WTC11 (cell line): ENCODE measurements at regions not wholly inside any gene's neighbourhood (a gene's known extent, or its start where the extent isn't known, plus 50 kb on each side); places are given as distances from the start of the nearest gene placed in this dataset.

Source experiments
- ATAC-seq: fragments of 200-7000 bp; cut with Tn5 transposase; 2 replicates; pipeline ENCODE4 v1.10.0; 2021; ENCODE audit warnings: mild to moderate bottlenecking, moderate library complexity
- CTCF ChIA-PET: fragments of 300-600 bp; sonication (Branson Sonifier 250); formaldehyde crosslinking; loops from one replicate; lab custom pipeline; 2021; ENCODE audit warnings: antibody characterized with exemption; lab: Charles Lee
- POLR2A ChIA-PET: fragments of 350-600 bp; sonication (Branson Sonifier 250); formaldehyde crosslinking; loops from one replicate; lab custom pipeline; 2021; ENCODE audit warnings: antibody characterized with exemption; lab: Charles Lee
- DNase-seq: peaks from one replicate; pipeline ENCODE4 v3.0.0; 2021; ENCODE audit warnings: low spot score
- H3K27ac Mint-ChIP-seq: 2 replicates; pipeline ENCODE4 v1.8.0; 2021; ENCODE audit warnings: mixed read lengths
- H3K27me3 Mint-ChIP-seq: 2 replicates; pipeline ENCODE4 v1.8.0; 2021; ENCODE audit warnings: low read depth, mild to moderate bottlenecking, moderate library complexity, mixed read lengths
- H3K36me3 Mint-ChIP-seq: 2 replicates; pipeline ENCODE4 v1.8.0; 2021; ENCODE audit warnings: mixed read lengths
- H3K4me1 Mint-ChIP-seq: 2 replicates; pipeline ENCODE4 v1.8.0; 2022; ENCODE audit warnings: mixed read lengths
- H3K4me3 Mint-ChIP-seq: 2 replicates; pipeline ENCODE4 v1.8.0; 2021; ENCODE audit warnings: mild to moderate bottlenecking, moderate library complexity, mixed read lengths
- H3K9me3 Mint-ChIP-seq: 2 replicates; pipeline ENCODE4 v1.8.0; 2021; ENCODE audit warnings: mixed read lengths
- CBFB ChIP-seq: sonication (generic); formaldehyde crosslinking; IDR thresholded peaks from 2 replicates; pipeline ENCODE4 v1.8.1; 2022; ENCODE audit warnings: mild to moderate bottlenecking, low read depth, missing genetic modification reagents
- ERG ChIP-seq: fragments of 250-450 bp; sonication (Bioruptor Pico); IDR thresholded peaks from 2 replicates; pipeline ENCODE4 v1.8.0; 2021; ENCODE audit warnings: mild to moderate bottlenecking
- FOXK1 ChIP-seq: sonication (generic); formaldehyde crosslinking; IDR thresholded peaks from 2 replicates; pipeline ENCODE4 v1.8.0; 2022; ENCODE audit warnings: mild to moderate bottlenecking, moderate library complexity, missing genetic modification reagents
- FOXP4 ChIP-seq: sonication (generic); formaldehyde crosslinking; IDR thresholded peaks from 2 replicates; pipeline ENCODE4 v1.8.0; 2022; ENCODE audit warnings: mild to moderate bottlenecking, missing genetic modification reagents
- JAZF1 ChIP-seq: fragments of 250-450 bp; sonication (Bioruptor Pico); IDR thresholded peaks from 2 replicates; pipeline ENCODE4 v1.9.0; 2021; ENCODE audit warnings: moderate library complexity, mild to moderate bottlenecking, inconsistent platforms
- JUN ChIP-seq: sonication (generic); formaldehyde crosslinking; IDR thresholded peaks from 2 replicates; pipeline ENCODE4 v1.8.0; 2023; ENCODE audit warnings: mild to moderate bottlenecking, missing genetic modification reagents
- KAT7 ChIP-seq: sonication (generic); formaldehyde crosslinking; IDR thresholded peaks from 2 replicates; pipeline ENCODE4 v1.8.1; 2023; ENCODE audit warnings: missing genetic modification reagents, mild to moderate bottlenecking, borderline replicate concordance
- NFE2L1 ChIP-seq: sonication (generic); formaldehyde crosslinking; IDR thresholded peaks from 2 replicates; pipeline ENCODE4 v1.8.1; 2023; ENCODE audit warnings: missing genetic modification reagents
- NFYB ChIP-seq: sonication (generic); formaldehyde crosslinking; conservative IDR thresholded peaks from 2 replicates; pipeline ENCODE4 v1.8.0; 2022; ENCODE audit warnings: low read depth, missing genetic modification reagents
- NR1H2 ChIP-seq: sonication (generic); formaldehyde crosslinking; IDR thresholded peaks from 2 replicates; pipeline ENCODE4 v1.9.0; 2021; ENCODE audit warnings: mild to moderate bottlenecking, moderate library complexity, missing genetic modification reagents
- NR2C2 ChIP-seq: sonication (generic); formaldehyde crosslinking; IDR thresholded peaks from 2 replicates; pipeline ENCODE4 v1.8.0; 2022; ENCODE audit warnings: mild to moderate bottlenecking, missing genetic modification reagents
- RORB ChIP-seq: fragments of 250-450 bp; sonication (Bioruptor Pico); IDR thresholded peaks from 2 replicates; pipeline ENCODE4 v1.9.0; 2021; ENCODE audit warnings: mild to moderate bottlenecking
- SOX15 ChIP-seq: fragments of 250-450 bp; sonication (Bioruptor Pico); IDR thresholded peaks from 2 replicates; pipeline ENCODE4 v1.9.0; 2021; ENCODE audit warnings: mild to moderate bottlenecking
- SP1 ChIP-seq: sonication (generic); formaldehyde crosslinking; conservative IDR thresholded peaks from 2 replicates; pipeline ENCODE4 v1.8.1; 2022; ENCODE audit warnings: missing genetic modification reagents
- STAT6 ChIP-seq: sonication (generic); formaldehyde crosslinking; conservative IDR thresholded peaks from 2 replicates; pipeline ENCODE4 v1.8.1; 2023; ENCODE audit warnings: mild to moderate bottlenecking, low read depth, missing genetic modification reagents, moderate library complexity
- ZNF263 ChIP-seq: sonication (generic); formaldehyde crosslinking; IDR thresholded peaks from 2 replicates; pipeline ENCODE4 v1.8.1; 2022; ENCODE audit warnings: low read depth, mild to moderate bottlenecking, moderate library complexity, missing genetic modification reagents
- ZNF317 ChIP-seq: sonication (generic); formaldehyde crosslinking; IDR thresholded peaks from 2 replicates; pipeline ENCODE4 v1.8.1; 2023; ENCODE audit warnings: low read depth, mild to moderate bottlenecking, moderate library complexity, missing genetic modification reagents, borderline replicate concordance
- TF ChIP-seq, protein P1 (sequence below): sonication (generic); formaldehyde crosslinking; IDR thresholded peaks from 2 replicates; pipeline ENCODE4 v1.8.1; 2023; ENCODE audit warnings: mild to moderate bottlenecking, missing genetic modification reagents, borderline replicate concordance
- TF ChIP-seq, protein P2 (sequence below): sonication (generic); formaldehyde crosslinking; IDR thresholded peaks from 2 replicates; pipeline ENCODE4 v1.8.1; 2022; ENCODE audit warnings: low read depth, mild to moderate bottlenecking, moderate library complexity, missing genetic modification reagents, borderline replicate concordance
- TF ChIP-seq, protein P3 (sequence below): sonication (generic); formaldehyde crosslinking; IDR thresholded peaks from 2 replicates; pipeline ENCODE4 v1.8.1; 2022; ENCODE audit warnings: mild to moderate bottlenecking, missing genetic modification reagents, moderate library complexity, borderline replicate concordance
- TF ChIP-seq, protein P4 (sequence below): sonication (generic); formaldehyde crosslinking; IDR thresholded peaks from 2 replicates; pipeline ENCODE4 v1.8.1; 2023; ENCODE audit warnings: mild to moderate bottlenecking, missing genetic modification reagents

DNA sequence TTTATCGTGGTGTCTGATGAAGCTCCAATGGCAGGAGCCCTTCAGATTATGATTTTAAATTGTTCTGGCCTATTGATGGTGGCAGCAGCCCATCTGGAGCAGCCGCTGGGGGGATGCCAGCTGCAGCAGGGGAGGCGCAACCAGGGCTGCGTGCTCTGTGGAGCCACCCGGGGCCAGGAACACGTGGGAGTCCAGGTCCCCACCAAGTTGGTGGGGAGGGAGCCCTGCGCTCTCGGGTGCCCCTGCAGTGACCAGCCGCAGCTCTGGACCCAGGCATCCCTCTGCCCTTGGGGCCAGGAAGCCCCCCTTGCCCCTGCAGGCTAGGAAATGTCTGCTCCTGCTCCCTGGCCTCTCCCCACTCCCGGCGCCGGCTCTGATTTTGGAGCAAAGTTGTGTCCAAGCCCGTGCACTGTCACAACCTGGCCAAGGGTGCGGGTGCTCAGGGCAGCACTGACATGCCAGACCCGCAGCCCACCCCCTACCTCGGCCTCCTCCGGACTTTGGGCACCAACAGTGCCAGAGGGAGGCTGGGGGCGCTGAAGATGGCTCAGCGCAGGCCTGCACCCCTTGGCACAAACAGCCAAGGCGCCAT, 147.2 kb upstream of the ADO start:
- ATAC-seq (no peak), DNase-seq (no peak)
- Mint-ChIP-seq H3K4me1 (peaks cover 7% of the 10 kb centered on the region), H3K4me3 (no peak overlapping the region), H3K9me3 (peaks cover 34% of the 10 kb centered on the region), H3K27me3 (no peaks in the 10 kb centered on the region), H3K36me3 (peaks cover 11% of the 10 kb centered on the region), H3K27ac (no peak overlapping the region)
- TF ChIP-seq, protein P1, sequence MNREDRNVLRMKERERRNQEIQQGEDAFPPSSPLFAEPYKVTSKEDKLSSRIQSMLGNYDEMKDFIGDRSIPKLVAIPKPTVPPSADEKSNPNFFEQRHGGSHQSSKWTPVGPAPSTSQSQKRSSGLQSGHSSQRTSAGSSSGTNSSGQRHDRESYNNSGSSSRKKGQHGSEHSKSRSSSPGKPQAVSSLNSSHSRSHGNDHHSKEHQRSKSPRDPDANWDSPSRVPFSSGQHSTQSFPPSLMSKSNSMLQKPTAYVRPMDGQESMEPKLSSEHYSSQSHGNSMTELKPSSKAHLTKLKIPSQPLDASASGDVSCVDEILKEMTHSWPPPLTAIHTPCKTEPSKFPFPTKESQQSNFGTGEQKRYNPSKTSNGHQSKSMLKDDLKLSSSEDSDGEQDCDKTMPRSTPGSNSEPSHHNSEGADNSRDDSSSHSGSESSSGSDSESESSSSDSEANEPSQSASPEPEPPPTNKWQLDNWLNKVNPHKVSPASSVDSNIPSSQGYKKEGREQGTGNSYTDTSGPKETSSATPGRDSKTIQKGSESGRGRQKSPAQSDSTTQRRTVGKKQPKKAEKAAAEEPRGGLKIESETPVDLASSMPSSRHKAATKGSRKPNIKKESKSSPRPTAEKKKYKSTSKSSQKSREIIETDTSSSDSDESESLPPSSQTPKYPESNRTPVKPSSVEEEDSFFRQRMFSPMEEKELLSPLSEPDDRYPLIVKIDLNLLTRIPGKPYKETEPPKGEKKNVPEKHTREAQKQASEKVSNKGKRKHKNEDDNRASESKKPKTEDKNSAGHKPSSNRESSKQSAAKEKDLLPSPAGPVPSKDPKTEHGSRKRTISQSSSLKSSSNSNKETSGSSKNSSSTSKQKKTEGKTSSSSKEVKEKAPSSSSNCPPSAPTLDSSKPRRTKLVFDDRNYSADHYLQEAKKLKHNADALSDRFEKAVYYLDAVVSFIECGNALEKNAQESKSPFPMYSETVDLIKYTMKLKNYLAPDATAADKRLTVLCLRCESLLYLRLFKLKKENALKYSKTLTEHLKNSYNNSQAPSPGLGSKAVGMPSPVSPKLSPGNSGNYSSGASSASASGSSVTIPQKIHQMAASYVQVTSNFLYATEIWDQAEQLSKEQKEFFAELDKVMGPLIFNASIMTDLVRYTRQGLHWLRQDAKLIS (CRISPR knock-in tag): no peak
- TF ChIP-seq KAT7 (CRISPR knock-in tag) (no peak), FOXK1 (CRISPR knock-in tag) (no peak), SOX15 (CRISPR knock-in tag) (no peak), ZNF263 (CRISPR knock-in tag) (no peak), JAZF1 (CRISPR knock-in tag) (no peak), ERG (CRISPR knock-in tag) (no peak), NFYB (CRISPR knock-in tag) (no peak), ZNF317 (CRISPR knock-in tag) (no peak), FOXP4 (CRISPR knock-in tag) (no peak)
- TF ChIP-seq, protein P2, sequence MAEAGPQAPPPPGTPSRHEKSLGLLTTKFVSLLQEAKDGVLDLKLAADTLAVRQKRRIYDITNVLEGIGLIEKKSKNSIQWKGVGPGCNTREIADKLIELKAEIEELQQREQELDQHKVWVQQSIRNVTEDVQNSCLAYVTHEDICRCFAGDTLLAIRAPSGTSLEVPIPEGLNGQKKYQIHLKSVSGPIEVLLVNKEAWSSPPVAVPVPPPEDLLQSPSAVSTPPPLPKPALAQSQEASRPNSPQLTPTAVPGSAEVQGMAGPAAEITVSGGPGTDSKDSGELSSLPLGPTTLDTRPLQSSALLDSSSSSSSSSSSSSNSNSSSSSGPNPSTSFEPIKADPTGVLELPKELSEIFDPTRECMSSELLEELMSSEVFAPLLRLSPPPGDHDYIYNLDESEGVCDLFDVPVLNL (CRISPR knock-in tag): no peak
- ChIA-PET CTCF (no interaction called here), POLR2A (no interaction called here)

- H3K36me3 Mint-ChIP-seq: peaks cover 12% of the 10 kb centered on the region
- peaks cover 11% of the 10 kb centered on the region for H3K4me1 Mint-ChIP-seq
- H3K9me3 Mint-ChIP-seq: peaks cover 41% of the 10 kb centered on the region
- no peak for ATAC-seq
- H3K4me3 Mint-ChIP-seq: no peak overlapping the region
- ChIA-PET CTCF (no interaction called here), POLR2A (no interaction called here)
- no peak for DNase-seq
- no peak overlapping the region for H3K27ac Mint-ChIP-seq
- no peaks in the 10 kb centered on the region for H3K27me3 Mint-ChIP-seq
- TF ChIP-seq KAT7 (CRISPR knock-in tag) (no peak), STAT6 (CRISPR knock-in tag) (no peak), JUN (CRISPR knock-in tag) (no peak), SOX15 (CRISPR knock-in tag) (no peak), NFE2L1 (CRISPR knock-in tag) (no peak), SP1 (CRISPR knock-in tag) (no peak), RORB (CRISPR knock-in tag) (no peak), CBFB (CRISPR knock-in tag) (no peak), NFYB (CRISPR knock-in tag) (no peak), NR1H2 (CRISPR knock-in tag) (no peak), NR2C2 (CRISPR knock-in tag) (no peak)
- TF ChIP-seq, protein P3, sequence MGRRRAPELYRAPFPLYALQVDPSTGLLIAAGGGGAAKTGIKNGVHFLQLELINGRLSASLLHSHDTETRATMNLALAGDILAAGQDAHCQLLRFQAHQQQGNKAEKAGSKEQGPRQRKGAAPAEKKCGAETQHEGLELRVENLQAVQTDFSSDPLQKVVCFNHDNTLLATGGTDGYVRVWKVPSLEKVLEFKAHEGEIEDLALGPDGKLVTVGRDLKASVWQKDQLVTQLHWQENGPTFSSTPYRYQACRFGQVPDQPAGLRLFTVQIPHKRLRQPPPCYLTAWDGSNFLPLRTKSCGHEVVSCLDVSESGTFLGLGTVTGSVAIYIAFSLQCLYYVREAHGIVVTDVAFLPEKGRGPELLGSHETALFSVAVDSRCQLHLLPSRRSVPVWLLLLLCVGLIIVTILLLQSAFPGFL (CRISPR knock-in tag): no peak
- TF ChIP-seq, protein P4, sequence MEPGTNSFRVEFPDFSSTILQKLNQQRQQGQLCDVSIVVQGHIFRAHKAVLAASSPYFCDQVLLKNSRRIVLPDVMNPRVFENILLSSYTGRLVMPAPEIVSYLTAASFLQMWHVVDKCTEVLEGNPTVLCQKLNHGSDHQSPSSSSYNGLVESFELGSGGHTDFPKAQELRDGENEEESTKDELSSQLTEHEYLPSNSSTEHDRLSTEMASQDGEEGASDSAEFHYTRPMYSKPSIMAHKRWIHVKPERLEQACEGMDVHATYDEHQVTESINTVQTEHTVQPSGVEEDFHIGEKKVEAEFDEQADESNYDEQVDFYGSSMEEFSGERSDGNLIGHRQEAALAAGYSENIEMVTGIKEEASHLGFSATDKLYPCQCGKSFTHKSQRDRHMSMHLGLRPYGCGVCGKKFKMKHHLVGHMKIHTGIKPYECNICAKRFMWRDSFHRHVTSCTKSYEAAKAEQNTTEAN (CRISPR knock-in tag): no peak
Observed at GRCh38 chr10:62658516-62658915, 146.0 kb upstream of the ADO start.
